ENCODE measurements at regions not wholly inside any gene's neighbourhood (a gene's known extent, or its start where the extent isn't known, plus 50 kb on each side); places are given as distances from the start of the nearest gene placed in this dataset.

DNA sequence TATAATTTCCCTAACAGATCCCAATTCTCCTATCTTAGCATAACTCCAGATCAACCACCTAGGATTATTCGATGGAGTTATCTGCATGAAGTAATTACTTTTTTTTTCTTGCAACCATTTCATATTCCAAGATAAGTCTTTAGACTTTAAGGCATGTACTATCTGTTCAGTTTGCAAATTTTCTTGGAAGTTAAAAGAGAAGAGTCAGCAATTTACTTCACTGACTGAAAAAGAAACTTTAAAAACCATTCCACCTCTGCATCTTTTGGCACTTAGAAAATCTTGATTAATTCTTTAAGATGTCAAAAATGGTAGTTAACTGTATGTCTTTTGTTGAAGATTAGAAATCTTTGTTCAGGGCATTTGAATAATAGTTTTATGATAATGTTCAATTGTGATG, 830.5 kb upstream of the KLHL29 start:
- TF ChIP-seq ZNF211 (tag by site-specific recombination; IDR thresholded peaks at IDR 0.05; ENCODE audit: low read depth) (no peak), ZNF558 (tag by site-specific recombination; IDR thresholded peaks at IDR 0.05) (no peak), ZNF174 (tag by site-specific recombination; IDR thresholded peaks at IDR 0.05) (no peak), PRDM1 (tag by site-specific recombination; IDR thresholded peaks at IDR 0.05) (no peak), ZNF121 (tag by site-specific recombination; IDR thresholded peaks at IDR 0.05) (no peak), ZNF112 (tag by site-specific recombination; IDR thresholded peaks at IDR 0.05) (no peak)
- TF ChIP-seq, protein P1, sequence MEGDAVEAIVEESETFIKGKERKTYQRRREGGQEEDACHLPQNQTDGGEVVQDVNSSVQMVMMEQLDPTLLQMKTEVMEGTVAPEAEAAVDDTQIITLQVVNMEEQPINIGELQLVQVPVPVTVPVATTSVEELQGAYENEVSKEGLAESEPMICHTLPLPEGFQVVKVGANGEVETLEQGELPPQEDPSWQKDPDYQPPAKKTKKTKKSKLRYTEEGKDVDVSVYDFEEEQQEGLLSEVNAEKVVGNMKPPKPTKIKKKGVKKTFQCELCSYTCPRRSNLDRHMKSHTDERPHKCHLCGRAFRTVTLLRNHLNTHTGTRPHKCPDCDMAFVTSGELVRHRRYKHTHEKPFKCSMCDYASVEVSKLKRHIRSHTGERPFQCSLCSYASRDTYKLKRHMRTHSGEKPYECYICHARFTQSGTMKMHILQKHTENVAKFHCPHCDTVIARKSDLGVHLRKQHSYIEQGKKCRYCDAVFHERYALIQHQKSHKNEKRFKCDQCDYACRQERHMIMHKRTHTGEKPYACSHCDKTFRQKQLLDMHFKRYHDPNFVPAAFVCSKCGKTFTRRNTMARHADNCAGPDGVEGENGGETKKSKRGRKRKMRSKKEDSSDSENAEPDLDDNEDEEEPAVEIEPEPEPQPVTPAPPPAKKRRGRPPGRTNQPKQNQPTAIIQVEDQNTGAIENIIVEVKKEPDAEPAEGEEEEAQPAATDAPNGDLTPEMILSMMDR (tag by site-specific recombination; IDR thresholded peaks at IDR 0.05) = no peak
- TF ChIP-seq, protein P2, sequence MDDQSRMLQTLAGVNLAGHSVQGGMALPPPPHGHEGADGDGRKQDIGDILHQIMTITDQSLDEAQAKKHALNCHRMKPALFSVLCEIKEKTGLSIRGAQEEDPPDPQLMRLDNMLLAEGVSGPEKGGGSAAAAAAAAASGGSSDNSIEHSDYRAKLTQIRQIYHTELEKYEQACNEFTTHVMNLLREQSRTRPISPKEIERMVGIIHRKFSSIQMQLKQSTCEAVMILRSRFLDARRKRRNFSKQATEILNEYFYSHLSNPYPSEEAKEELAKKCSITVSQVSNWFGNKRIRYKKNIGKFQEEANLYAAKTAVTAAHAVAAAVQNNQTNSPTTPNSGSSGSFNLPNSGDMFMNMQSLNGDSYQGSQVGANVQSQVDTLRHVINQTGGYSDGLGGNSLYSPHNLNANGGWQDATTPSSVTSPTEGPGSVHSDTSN (CRISPR knock-in tag; IDR thresholded peaks at IDR 0.05) = no peak
- TF ChIP-seq, protein P3, sequence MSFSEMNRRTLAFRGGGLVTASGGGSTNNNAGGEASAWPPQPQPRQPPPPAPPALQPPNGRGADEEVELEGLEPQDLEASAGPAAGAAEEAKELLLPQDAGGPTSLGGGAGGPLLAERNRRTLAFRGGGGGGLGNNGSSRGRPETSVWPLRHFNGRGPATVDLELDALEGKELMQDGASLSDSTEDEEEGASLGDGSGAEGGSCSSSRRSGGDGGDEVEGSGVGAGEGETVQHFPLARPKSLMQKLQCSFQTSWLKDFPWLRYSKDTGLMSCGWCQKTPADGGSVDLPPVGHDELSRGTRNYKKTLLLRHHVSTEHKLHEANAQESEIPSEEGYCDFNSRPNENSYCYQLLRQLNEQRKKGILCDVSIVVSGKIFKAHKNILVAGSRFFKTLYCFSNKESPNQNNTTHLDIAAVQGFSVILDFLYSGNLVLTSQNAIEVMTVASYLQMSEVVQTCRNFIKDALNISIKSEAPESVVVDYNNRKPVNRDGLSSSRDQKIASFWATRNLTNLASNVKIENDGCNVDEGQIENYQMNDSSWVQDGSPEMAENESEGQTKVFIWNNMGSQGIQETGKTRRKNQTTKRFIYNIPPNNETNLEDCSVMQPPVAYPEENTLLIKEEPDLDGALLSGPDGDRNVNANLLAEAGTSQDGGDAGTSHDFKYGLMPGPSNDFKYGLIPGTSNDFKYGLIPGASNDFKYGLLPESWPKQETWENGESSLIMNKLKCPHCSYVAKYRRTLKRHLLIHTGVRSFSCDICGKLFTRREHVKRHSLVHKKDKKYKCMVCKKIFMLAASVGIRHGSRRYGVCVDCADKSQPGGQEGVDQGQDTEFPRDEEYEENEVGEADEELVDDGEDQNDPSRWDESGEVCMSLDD (tag by site-specific recombination; IDR thresholded peaks at IDR 0.05) = no peak

Data from HEK293 (cell line).